ENCODE measurements at regions not wholly inside any gene's neighbourhood (a gene's known extent, or its start where the extent isn't known, plus 50 kb on each side); places are given as distances from the start of the nearest gene placed in this dataset.

GRCh38 chr5:96142184-96142781 is 180.6 kb upstream of the ELL2 start:
- Histone ChIP-seq H3K9me3 (no peaks in the 10 kb centered on the region), H3K4me1 (peaks cover 23% of the 10 kb centered on the region), H3K27ac (no peak overlapping the region), H3K4me2 (no peak overlapping the region), H3K4me3 (no peak overlapping the region)
- CTCF ChIA-PET: interaction anchor here (0.9 to 2.7 kb wide), 2 partner anchors 15 to 46 kb away, joined by 3 to 5 read pairs; no protein-coding TSS in a partner anchor
- POLR2A ChIA-PET: no interaction called here
- no peak for DNase-seq (ENCODE audit: low read depth in 1 of 2, low spot score in 1 of 2)
- 86% methylated on average over 5 of the region's 5 CpGs for WGBS (ENCODE audit: missing lambda C conversion rate)
- no peak for ATAC-seq
- FAIRE-seq: no peak
- TF ChIP-seq POLR2AphosphoS2 (conservative IDR thresholded peaks at IDR 0.05; ENCODE audit: low read length): no peak
- no peak for TF ChIP-seq JUN (IDR thresholded peaks at IDR 0.05)
- no peak for TF ChIP-seq FOXS1 (CRISPR knock-in tag; IDR thresholded peaks at IDR 0.05)
- no peak for TF ChIP-seq HOXB5 (CRISPR knock-in tag; IDR thresholded peaks at IDR 0.05)
- TF ChIP-seq EP300 (IDR thresholded peaks at IDR 0.05): no peak
- TF ChIP-seq MAZ (IDR thresholded peaks at IDR 0.05; ENCODE audit: borderline replicate concordance, low read depth, low read length): no peak
- TF ChIP-seq ZC3H11A (IDR thresholded peaks at IDR 0.05): no peak
- no peak for TF ChIP-seq PBX3 (IDR thresholded peaks at IDR 0.05)

- DNase-seq (ENCODE audit: low read depth in 1 of 2, low spot score in 1 of 2): no peak
- Histone ChIP-seq H3K4me2 (no peak overlapping the region), H3K9me3 (no peaks in the 10 kb centered on the region), H3K4me1 (peaks cover 21% of the 10 kb centered on the region), H3K4me3 (no peak overlapping the region), H3K27ac (no peak overlapping the region)
- no peak for TF ChIP-seq POLR2AphosphoS2 (conservative IDR thresholded peaks at IDR 0.05; ENCODE audit: low read length)
- TF ChIP-seq CHD4 (IDR thresholded peaks at IDR 0.05; ENCODE audit: borderline replicate concordance): no peak
- no peak for TF ChIP-seq HEYL (CRISPR knock-in tag; IDR thresholded peaks at IDR 0.05)
- no peak for TF ChIP-seq POLR2A (IDR thresholded peaks at IDR 0.05; ENCODE audit: low read length)
- no peak for TF ChIP-seq SREBF2 (IDR thresholded peaks at IDR 0.05)
- TF ChIP-seq ZNF302 (CRISPR knock-in tag; IDR thresholded peaks at IDR 0.05): no peak
- no peak for TF ChIP-seq E2F6 (IDR thresholded peaks at IDR 0.05; ENCODE audit: borderline replicate concordance, low read depth)
- no peak for TF ChIP-seq MAFK (IDR thresholded peaks at IDR 0.05; ENCODE audit: partially characterized antibody)
- no peak for TF ChIP-seq NPAS2 (CRISPR knock-in tag; IDR thresholded peaks at IDR 0.05; ENCODE audit: borderline replicate concordance)
- TF ChIP-seq ZSCAN20 (CRISPR knock-in tag; IDR thresholded peaks at IDR 0.05): no peak
- no peak for TF ChIP-seq FOSB (CRISPR knock-in tag; IDR thresholded peaks at IDR 0.05)
- TF ChIP-seq ATOH8 (CRISPR knock-in tag; IDR thresholded peaks at IDR 0.05; ENCODE audit: low read depth): no peak
- POLR2A ChIA-PET: no interaction called here
- ATAC-seq: no peak
- WGBS (ENCODE audit: missing lambda C conversion rate): 75% methylated on average over 4 of the region's 4 CpGs
- CTCF ChIA-PET: interaction anchor here (0.9 to 2.7 kb wide), 4 partner anchors 8 to 77 kb away, joined by 3 to 9 read pairs (median 4); no protein-coding TSS in a partner anchor
- no peak for FAIRE-seq
Observed at GRCh38 chr5:96141749-96142148, 180.1 kb upstream of the ELL2 start.

GRCh38 chr5:96140496-96140895 is 178.8 kb upstream of the ELL2 start:
- ChIA-PET POLR2A (no interaction called here), CTCF (interaction anchor here (1.0 to 2.2 kb wide), 3 partner anchors 9 to 79 kb away, joined by 3 to 9 read pairs (median 3); no protein-coding TSS in a partner anchor)
- Histone ChIP-seq H3K27ac (no peak overlapping the region), H3K4me3 (no peak overlapping the region), H3K9me3 (no peaks in the 10 kb centered on the region), H3K4me2 (no peak overlapping the region), H3K4me1 (peaks cover 15% of the 10 kb centered on the region)
- ATAC-seq: no peak
- TF ChIP-seq RNF2 (IDR thresholded peaks at IDR 0.05; ENCODE audit: borderline replicate concordance, low read depth): no peak
- TF ChIP-seq SMC3 (IDR thresholded peaks at IDR 0.05): no peak
- FAIRE-seq: no peak
- WGBS (ENCODE audit: missing lambda C conversion rate): 86% methylated on average over 2 of the region's 2 CpGs
- DNase-seq (ENCODE audit: low read depth in 1 of 2, low spot score in 1 of 2): no peak

Measured in A549 (cell line).